GM19438 (cell line): ENCODE measurements at regions not wholly inside any gene's neighbourhood (a gene's known extent, or its start where the extent isn't known, plus 50 kb on each side); places are given as distances from the start of the nearest gene placed in this dataset.

Experiments used
- ATAC-seq: cut with Tn5 transposase; IDR thresholded peaks from one replicate; pipeline ENCODE4 v1.9.1; 2021; ENCODE audit warnings: low read depth; ENCODE audit not compliant: unreplicated experiment

DNA sequence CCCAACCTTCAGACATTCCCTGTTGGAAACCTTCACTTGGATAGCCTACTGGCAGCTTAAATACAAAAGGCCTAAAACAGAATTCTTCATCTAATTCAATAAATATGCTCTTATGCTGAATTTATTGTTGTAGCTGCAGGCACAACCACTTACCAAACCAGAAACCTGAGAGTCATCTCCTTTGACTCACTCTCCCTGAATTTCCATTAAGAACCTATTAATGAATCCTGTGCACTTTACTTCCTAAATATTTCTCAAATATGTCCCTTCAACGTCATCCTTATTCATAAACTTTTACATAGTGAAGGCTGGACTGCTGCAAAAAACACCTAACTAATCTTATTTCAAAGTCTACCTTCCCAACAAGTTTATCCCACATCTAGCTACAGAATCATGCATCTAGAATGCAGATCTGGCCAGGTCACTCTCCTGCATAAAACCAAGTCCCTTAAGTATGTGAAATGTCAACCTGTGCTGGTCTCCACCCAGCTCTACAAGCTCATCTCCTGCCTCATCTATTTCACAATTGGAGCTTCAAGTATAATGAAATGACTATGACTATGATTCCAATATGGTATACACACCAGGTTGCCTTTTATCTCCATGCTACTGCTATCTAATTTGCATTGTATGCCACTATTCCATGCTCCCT is 354.2 kb downstream of the ZEB2 start:
- ATAC-seq, result no peak

DNA sequence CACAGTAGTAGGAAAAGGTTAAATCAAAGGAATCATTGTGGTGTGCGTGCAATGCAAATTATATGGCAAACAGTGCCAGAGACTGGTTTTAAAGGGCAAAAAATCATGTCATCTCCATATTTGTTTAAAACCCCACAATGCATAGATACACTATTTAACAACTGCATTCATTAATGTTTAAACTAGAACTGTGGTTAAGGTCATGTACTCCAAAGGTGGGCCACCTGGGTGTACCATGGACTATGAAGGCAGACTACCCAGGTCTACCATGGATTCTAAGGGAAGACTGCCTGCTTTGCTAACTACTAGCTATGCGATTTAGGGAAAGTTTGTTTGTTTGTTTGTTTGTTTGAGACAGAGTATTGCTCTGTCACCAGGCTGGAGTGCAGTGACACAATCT is 356.3 kb downstream of the ZEB2 start:
- ATAC-seq, result no peak

- no peak for ATAC-seq
Observed at GRCh38 chr2:144162652-144163051, 357.3 kb downstream of the ZEB2 start.

DNA sequence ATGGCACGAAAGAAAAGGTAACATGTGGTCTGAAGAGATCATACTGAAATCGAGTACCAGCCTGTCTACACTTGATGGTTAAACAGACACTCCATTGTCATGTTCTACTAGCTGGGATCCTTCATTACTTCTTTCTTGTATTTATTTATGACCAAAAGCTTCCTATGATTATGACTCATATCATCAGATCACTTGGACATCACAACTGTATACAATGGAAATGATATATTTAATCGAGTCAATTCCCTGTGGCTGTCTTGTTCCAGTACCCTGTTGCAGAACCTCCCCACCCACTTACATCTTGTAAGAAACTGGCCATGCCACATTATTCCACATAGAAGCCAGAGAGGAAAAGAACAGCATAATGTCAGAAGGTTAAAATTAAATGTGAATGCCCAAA is 358.9 kb downstream of the ZEB2 start:
- ATAC-seq, result no peak

DNA sequence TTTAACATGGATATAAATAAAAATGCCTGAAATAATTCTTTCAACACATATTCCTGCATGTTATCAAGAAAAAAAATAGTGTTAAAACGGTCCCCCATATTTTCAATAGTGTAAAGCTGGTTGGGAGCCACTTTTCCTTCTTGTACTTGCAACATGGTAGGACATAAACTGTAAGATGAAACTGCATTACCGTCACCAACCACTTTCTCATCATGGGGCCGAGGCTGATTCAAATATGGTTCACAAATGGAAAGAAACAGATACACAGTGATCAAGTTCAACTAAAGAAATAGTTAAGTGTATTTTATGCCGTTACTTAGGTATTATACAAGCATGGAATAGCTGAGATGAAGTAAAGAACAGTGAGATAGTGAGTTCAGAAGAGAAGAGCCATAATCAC is 360.7 kb downstream of the ZEB2 start:
- ATAC-seq, result no peak

DNA sequence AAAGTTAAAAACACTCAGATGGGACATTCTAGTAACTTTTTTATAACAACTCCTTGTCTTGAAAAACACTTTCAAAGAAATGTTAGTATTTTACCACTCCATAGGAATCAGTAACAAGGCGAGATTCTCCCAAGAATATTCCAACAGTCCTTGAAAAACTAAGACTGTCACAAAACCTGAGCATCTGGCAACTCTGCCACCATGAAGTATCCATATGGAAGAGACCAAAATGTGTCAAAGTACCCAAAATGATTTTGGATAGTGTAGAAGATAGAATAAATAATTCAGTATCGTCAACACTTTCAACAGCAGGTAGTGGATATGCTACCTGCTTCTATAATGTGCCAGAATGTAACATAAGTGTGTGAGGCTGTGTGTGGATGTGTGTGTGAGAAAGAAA is 361.8 kb downstream of the ZEB2 start:
- no peak for ATAC-seq

DNA sequence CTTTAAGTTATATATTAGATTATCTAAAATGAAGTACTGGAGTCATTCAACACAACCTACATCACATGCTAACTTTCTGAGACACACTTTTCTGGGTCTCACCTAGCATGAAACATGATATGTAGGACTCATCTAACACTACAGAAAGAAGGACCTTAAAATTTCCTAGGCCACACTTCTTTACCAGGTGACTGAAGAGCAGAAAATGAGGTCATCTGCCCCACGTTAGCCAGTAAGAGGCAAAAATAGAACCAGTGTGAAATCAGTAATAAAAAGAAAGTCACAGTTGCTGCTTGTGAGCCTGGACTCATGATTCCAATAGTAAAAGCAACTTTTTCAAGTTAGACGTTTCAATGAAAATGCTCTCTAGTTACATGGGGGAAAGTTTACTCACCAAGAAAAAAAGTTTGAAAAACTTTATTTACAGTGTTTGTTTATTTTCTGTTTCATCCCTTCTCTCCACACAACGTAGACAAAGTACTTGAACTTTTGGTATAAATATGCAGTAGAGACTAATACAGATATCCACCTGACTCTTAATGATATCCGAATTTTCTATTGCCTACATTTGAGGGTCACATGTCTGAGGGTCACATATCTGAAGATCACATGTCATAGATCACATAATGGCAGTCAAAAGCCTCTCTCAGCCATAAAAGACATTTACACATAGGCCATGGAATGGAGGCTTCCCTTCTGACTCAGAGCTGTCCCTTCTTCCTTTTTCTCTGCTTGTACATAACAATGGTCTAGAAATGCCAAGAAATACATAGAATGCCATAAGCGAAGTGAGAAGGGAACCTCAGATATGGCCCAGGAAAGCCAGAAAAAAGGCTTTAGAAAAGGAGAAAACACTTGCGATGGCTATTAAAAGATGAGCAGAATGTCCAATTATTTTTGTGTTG is 362.9 kb downstream of the ZEB2 start:
- ATAC-seq, result no peak

DNA sequence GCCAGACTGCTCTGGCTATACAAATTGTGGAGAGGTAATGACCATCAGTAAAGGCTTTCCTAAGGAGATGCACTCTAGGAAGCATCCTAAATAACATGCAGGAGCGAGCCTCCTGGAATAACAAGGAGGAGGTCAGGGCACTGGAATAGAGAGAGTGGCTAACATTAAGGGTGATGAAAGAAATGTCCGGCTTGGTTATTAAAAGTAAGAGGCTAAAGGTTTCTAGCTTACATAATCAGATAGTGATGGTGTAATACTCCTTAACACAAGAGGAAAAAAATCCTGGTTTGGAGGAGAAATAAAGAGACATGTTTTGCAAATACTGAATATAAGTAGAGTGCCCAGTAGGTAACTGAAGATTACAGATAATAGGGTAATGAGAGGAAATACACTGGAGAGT is 365.7 kb downstream of the ZEB2 start:
- no peak for ATAC-seq

- ATAC-seq, result no peak
Observed at GRCh38 chr2:144152817-144153271, 367.1 kb downstream of the ZEB2 start.

DNA sequence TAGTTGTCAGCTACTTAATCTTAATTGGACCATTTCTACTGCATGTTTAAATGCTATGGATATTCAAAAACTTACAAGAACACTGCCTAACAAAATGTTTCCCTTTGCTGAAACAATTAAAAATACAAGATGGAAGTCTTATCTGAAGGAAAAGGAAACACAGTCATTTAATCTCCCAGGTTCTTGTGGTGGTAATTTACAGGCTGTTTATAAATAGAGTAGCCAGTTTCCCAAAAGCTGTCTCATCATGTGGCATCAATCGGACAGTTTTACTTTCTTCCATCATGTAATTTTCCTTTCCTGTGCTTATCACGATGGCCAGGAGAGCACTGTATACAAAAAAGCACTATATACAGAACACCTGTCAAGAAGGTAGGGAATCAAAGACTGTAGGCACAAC is 368.1 kb downstream of the ZEB2 start:
- ATAC-seq, result no peak

DNA sequence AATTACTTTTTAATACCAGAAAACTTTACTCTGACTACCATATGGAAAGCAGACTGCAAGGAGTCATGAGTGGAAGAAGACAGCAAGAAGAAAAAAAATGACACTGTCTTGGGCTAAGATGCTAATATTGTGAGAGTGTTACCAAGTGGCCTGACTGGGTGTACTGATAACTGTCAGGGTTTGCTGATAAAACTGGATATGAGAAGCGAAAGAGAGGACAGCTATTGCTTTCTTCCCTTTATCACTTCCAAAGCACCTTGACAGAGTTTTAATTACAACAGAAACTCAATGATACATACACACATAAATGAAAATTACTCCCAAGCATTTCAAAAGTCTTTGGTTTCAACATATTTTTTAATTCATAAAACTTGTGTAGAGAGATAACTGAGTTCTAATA is 368.5 kb downstream of the ZEB2 start:
- no peak for ATAC-seq

DNA sequence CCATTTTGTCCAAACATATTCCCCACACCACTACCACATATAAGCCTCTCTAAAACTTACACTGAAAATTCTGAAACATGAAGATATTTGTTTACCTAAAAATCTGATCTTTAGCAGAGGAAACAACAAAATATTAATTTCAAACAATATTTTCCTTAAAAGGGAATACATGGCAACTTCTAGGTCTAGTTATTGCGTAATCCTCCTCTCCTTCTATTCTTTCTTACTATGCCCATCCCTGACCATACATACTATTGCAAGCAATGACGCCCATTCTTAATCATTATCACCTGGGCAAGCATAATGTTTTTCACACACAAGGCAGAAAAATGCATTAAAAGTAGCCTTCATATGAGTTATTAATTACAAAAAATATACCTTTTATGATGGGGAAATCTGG is 372.6 kb downstream of the ZEB2 start:
- no peak for ATAC-seq

DNA sequence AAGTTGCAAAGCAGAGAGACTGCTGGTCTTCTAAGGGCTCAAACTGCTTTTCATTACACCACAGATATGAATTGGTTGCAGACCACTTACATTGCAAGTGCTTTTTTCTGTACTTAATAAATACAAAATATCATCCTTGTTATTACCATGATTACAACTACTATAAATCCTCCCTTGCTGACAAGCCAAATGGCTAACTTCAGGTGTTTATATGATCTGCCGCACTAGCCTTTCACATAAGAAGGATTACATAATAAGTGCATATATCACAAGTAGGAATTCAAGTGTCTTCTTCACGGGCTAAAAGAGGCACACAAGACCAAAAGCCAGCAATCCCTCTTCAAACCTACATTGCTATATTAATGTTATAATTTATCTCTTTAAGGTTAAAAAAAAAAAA is 373.0 kb downstream of the ZEB2 start:
- ATAC-seq, result no peak

DNA sequence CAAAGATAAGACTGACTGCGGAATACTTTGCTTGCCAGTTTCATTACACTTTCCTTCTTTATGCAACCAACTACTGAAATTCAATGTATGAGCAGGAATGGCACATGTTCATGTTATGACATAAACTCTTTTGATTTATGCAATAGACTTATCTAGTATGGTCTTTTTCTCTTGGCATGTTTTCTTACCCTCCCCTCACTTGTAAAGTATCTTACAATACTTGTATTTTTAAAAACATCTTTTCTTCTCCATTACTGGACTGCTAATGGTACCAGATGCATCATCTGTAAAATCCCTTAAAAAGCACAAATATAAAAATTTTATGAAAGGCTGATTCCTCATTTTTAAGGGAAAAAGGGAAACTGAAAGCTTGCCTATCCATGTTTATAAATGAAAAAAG is 373.8 kb downstream of the ZEB2 start:
- ATAC-seq, result no peak

DNA sequence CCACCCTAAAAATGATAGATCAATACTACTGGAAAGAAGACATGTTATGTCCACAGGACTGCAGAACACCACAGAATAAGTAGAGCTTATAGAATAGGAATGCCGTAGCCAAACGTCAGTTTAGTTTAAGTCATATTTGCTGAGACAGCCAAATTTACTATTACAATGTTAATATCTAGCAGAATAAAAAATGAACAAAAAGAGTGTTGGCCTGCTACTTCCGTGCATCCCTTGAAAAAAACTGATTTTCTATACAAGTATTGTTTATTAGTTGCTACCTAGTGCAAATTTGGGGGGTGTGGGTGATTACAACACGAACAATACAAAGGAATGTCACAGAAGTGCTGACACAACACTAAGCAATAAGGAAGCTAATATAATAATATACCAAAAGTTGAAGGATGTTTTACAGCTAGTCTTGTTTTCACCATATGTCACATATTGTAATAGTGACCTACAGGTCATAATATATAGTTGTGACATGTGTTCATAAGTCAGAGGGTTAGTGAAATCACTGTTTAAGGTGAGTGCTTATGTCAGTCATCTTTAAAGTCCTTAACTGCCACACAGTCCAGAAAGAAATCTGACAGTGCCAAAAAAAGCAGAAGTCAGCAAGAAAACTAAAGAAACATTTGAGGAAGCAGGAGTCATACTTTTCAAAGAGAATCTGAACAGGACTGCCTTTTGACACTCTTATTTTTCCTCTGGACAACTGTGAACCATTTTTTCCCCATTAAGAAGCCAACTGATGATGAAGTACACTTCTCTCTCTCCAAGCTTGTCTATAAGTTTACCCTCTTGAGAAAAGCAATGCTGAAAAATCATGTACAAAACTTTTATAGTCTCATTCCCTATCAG is 376.4 kb downstream of the ZEB2 start:
- no peak for ATAC-seq

DNA sequence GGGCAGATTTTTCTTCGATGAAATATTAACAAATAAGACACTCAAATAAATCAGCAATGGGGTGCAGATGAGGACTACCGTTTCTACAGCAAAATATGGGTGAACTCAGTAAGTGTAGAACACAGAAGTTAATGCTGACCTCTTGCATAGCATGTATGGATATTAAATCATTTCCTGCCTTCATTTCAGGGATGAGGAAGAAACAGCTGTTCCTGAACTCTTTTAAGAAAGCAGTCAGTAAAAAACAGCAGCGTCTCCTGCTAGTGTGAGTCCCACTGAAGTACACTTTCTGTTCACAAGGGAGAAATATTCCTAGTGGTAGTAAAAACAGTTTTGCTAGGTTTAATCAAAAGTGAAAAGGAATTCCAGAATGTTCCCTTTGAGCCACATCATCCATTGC is 379.0 kb downstream of the ZEB2 start:
- ATAC-seq, result no peak

DNA sequence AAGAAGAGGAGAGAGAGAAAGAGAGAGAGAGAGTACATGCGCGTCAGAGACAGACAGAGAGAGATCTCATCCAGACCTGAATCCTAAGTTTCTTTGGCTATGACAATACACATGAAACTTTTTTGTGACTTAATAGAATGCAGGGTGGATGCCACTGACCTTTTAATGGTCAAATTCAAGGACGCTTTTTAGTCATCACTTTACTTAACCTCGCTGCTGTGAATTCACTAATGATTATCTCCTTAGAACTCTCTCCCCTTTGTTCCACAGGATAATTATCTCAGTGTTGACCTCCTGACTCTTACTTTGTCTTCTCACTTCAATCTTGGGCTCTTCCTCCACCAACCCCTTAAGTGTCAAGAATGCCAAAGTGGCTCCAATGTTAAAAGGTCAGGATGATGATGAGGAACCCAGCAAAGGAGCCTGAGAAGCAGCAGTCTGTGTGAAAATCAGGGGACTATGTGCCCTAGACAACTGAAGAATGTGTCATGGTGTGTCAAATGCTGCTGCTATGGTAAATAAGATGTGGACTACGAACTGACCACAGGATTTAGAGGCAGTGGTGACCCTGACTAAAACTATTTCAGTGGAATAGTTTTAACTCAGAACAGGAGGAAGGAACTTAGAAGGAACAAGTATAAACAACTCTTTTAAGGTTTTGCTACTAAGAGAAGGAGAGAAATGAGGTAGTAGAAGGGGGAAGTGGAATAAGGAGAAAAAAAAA is 382.1 kb downstream of the ZEB2 start:
- ATAC-seq, result no peak

GRCh38 chr2:144137272-144137671 is 382.6 kb downstream of the ZEB2 start:
- ATAC-seq, result no peak

GRCh38 chr2:144136297-144137010 is 383.5 kb downstream of the ZEB2 start:
- no peak for ATAC-seq
